Adrenal gland (tissue), 5 donors: ENCODE measurements at regions not wholly inside any gene's neighbourhood (a gene's known extent, or its start where the extent isn't known, plus 50 kb on each side); places are given as distances from the start of the nearest gene placed in this dataset.

Experiments used
- CTCF ChIP-seq, 6 experiments: fragments of 450-650 bp in 4 of 6; fragments of 200-600 bp in 2 of 6; sonication (generic) in 1 of 6; IDR thresholded peaks; 1 replicate in 5 of 6; 2 replicates in 1 of 6; pipeline versions ENCODE4 v1.5.1 to v1.8.0; 2016 to 2021; ENCODE audit warnings: antibody characterized with exemption in 6 of 6, mild to moderate bottlenecking in 2 of 6, moderate library complexity in 1 of 6
- POLR2A ChIP-seq, 2 donors: fragments of 450-650 bp; IDR thresholded peaks; one replicate each; pipeline ENCODE4 v1.6.1; 2017; ENCODE audit warnings: antibody characterized with exemption in 2 of 2, mild to moderate bottlenecking in 2 of 2, moderate library complexity in 1 of 2
- donor health status: DM: no; HTN: no; CAD: no.

GRCh38 chr18:73962256-73962655 is 185.4 kb downstream of the FBXO15 start:
- TF ChIP-seq CTCF (IDR thresholded peaks at IDR 0.05) (no peak), POLR2A (IDR thresholded peaks at IDR 0.05) (no peak)
